ENCODE measurements at regions not wholly inside any gene's neighbourhood (a gene's known extent, or its start where the extent isn't known, plus 50 kb on each side); places are given as distances from the start of the nearest gene placed in this dataset.

DNA sequence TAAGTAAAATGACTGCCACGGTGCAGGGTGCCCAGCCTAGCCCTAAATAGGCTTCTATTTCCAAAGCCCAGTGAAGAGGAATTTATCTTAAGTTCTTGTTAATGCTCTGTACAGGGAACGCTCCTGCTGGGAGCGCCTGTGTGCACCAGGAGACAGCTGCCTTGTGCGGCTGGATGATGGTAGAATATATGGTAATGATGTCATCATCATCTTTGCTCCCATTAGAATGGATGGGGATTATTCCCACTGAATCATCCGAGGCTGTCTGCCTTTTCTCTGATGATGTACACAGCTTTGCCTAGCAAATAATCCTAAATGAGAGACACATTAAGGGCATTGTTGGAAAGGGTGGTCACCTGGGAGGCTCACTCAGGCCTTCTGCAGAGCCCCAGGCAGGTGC is 928.1 kb downstream of the CCSER2 start:
- no peak for DNase-seq

DNA sequence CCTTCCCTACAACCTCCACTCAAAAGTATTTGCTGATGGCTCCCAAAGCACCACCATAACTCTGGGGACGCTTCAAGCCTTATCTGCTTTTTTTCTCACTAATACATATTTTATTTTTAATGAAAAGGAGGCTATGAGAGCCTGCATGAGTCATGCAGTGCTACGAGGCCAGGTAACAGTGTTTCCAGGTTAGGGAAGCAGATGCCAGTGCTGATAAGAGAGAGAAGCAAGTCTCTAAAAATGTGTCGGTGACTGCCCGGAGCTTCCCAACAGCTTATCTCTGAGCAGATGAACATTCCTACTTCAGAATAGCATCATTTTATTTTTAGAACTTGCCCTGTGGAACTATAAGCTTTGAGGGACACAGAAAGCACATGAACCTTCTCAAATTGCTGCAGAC is 931.5 kb downstream of the CCSER2 start:
- no peak for DNase-seq

DNA sequence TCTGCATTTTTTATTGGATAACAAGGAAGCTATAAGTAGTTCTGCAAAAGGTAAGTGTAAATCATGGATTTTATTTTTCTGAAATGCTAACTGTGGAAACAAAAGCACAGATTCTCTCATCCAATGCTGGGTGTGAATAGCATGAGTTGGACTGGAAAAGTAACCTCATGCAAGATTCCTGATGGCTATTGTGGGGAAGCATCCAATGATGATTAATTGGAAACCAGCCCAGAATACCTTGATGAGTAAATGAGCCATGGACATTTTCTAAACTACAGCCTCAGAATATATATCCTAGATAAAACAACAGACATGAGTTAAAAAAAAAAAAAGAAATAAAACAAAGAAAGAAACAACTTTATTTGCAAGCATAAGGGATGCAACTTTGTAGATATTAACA is 934.6 kb downstream of the CCSER2 start:
- no peak for DNase-seq

DNA sequence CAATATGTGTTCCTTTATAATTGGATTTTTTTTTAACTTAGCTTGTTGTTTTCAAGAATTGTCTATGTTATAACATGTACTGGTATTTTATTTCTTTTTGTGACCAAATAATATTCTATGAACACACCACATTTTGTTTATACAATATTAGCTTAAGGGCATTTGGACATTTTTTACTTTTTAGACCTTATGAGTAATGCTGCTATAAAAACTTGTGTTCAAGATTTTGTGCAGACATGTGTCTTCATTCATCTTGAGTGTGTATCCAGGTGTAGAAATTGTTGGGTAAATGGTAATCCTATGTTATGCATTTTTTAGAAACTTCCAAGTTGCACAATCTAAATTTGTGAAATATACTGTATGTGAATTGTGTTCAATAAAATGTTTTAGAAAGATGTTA is 936.7 kb downstream of the CCSER2 start:
- DNase-seq = no peak

DNA sequence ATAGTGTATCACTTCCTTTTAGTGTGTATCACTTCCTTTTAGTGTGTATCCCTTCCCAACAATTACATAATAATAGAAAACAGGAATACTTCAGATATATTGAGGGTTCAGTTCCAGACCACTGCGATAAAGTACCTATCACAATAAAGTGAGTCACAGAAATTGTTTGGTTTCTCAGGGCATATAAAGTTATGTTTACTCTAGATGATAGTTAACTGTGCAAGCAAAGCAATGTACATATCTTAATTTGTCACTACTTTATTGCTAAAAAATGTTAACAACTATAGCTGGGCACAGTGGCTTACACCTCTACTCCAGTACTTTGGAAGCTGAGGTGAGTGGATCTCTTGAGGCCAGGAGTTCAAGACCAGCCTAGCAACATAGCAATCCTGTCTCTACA is 938.4 kb downstream of the CCSER2 start:
- no peak for DNase-seq

DNA sequence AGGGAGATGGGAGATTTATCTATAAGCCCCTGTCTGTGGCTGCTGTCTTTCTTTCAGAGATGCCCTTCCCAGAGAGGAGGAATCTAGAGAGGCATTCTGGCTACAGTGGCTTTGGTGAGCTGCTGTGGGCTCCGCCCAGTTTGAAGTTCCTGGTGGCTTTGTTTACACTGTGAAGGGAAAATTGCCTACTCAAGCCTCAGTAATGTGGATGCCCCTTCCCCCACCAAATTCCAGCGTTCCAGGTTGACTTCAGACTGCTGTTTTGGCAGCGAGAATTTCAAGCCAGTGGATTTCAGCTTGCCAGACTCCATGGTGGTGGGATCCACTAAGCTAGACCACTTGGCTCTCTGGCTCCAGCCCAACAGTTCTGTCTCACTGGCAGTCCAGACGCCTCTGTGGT is 951.6 kb downstream of the CCSER2 start:
- no peak for DNase-seq

DNA sequence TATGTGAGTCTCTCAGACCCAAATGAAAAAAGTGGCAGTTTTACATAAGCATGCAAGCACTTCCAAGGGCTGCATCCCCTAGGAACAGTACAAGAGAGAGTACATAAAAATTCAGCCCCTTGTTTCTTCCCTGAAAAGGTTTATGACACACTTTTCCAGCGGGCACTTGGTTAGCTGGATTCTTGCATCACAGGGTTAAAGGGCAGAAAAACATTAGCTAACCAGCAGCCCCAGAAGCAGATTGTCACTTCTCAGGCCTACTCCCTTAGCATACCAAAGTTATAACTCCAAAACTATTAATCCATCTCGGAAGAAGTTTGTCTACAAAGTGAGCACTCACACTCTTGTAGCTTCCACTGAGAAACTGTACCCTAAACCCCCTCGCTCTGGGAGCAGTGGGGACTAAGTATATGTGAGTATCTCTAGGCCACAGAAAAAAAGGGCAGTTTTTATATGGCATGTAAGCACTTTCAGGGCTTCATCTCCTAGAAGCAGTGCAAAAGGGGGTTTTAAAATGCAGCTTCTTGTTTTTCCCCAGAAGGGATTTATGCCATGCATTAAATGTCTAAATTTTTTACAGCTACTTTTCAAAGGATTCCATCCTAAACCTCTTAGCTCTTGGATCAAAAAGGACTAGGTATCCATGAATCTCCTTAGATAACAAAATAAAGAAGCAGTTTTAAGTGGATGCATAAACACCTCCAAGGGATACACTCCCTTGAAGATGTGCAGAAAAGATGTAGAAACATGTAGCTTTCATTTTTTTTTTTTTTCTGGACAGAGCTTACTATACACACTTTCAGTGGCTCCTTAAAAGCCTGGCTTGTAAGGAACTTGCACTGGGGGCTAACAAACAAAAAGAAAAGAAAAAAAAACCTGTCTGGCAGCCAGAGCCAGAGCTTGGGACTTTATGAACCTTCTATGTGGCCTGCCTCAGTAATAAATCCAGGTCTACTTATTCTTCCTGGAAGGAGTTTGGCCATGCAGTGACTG is 956.7 kb downstream of the CCSER2 start:
- DNase-seq = no peak

DNA sequence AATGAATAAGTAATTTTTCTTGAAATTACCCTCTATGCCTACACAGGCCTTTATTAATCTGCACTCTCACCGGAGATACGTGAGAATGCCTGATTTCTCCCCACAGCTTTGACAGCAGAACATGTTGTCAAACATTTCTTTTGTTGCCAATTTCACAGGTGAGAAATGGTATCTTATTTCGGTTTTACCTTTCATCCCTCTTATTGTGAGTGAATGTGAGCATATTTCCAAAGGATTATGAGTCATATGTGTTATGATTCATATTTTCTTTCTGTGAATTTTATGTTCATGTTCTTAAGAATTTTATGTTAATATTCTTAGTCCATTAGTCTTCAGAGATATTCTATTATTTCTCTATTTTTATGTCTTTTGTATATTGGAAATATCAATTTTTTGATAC is 965.1 kb downstream of the CCSER2 start:
- no peak for DNase-seq

DNA sequence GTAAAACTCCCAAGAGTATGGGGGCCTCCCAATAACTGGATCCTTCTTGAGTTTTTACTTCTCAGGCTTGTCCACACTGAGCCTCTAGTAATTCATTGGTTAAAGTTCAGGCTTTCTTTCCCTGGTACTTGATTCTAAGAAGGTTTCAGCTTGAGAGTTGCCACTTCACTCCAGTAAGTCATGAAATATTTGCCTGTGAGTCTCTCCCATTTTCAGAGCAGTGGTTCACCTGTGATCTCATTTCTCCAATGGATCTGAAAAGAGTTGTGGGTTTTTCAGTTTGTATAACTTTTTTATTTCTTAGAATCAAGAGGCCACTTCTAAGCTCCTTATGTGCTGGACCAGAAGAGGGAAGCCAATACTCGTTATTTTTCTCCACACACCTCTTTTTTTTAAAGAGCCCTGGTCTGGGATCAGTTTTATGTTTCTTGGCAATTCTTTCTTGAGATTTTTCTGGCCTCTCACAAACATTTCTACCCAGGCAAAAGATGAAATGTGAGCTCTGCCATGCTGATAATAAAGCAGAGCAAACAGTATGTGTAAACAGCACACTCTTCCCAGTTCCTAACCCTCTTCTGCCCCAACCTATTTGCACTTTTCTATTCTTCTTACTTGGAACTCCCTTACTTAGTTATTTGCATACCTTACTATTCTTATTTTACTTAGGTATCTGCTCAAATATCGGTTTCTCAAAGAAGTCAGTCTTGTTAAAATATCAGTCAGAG is 983.4 kb downstream of the CCSER2 start:
- no peak for DNase-seq

DNA sequence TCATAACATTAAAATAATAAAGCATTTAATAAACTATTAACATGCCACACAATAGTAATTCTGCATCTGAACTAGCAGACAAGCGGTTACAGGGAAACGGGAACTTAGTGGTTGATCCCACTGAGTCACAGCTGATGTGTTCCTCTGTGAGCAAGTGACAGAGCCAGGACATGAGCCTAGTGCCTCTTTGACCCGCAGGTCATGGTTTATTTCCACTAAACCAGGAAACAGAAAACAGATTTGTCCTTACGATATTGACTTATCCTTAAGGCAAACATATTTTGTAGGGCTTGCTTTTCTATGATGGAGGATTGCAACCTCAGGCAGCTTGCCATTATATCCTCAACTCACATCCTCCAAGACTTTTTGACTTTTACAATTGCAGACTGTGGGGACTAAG is 987.3 kb downstream of the CCSER2 start:
- no peak for DNase-seq

DNA sequence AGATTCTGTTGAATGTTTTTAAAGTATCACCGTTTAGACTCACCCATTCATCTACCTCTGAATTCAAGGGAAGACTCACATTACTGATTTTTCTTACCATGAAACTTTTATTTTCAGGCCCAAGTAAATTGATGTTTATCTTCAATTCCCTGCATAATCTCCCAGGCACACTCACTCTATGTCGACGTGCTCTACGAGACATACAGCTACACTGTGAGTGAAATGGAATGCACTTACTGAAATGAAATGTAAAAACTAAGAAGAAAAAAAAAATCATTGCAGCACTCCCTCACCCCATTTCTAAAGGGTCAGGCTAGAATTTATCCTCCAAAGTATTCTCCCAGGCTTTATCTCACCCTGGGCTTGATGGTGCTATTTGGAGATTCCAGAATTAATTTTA is 987.9 kb downstream of the CCSER2 start:
- no peak for DNase-seq

DNA sequence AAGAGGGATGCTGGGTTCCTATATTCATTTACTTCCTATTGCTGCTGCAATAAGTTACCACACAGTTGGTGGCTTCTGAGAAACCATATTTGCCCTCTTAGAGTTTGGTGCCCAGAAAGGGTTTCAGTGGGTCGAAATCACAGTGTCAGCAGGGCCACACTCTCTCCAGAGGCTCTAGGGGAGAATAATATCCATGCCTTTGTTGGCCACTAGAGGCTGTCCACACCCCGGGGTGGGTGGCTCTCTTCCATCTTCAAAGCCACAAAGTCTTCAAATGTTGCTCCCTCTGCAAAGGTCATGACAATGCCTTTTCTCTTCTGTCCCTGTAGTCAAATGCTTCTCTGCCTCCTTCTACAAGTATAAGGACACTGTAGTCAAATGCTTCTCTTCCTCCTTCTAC is 989.4 kb downstream of the CCSER2 start:
- DNase-seq = no peak

DNA sequence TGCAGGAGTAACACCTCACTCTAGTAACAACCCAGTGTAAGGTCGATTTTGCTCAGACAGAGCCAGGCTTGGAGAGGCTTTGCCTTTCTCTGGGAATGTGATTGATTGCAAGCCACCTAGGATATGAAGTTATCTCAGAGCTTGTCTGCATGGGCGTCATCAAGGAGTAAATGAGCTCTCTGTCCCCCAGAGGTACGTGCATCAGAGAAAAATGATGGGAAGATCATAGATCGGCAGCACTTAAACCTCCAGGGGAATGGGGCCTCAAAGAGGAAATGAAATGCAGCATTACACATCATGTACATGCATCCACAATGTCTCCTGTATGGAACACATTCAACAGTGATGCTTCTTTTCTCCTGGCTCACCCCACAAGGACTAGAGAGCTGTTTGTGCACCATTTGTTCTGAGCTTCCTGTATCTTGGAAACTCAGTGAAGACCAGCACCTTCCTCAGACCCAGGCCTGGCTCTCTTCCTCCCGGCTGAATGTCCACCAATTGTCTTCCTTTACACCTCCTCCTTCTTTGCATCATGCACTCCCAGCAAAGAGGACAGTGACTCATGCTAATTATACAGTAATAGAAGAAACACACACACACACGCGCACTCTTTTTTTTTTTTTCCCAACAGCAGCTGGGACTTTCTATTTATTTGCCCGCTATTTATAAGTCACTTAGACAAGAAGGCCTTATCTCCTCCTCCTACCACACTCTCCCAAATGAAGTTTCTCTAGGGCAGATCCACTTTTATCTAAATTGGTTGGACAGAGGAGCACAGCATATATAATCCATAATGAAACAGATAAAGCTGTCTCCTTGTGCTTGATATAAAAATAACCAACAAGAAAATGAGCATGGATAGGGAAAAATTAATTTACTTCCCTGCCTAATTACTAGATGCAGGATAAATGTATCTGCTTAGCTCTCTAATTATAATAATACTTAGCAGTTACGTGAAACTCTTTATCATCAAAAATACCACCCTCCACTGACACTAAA is 990.7 kb downstream of the CCSER2 start:
- DNase-seq = no peak

DNA sequence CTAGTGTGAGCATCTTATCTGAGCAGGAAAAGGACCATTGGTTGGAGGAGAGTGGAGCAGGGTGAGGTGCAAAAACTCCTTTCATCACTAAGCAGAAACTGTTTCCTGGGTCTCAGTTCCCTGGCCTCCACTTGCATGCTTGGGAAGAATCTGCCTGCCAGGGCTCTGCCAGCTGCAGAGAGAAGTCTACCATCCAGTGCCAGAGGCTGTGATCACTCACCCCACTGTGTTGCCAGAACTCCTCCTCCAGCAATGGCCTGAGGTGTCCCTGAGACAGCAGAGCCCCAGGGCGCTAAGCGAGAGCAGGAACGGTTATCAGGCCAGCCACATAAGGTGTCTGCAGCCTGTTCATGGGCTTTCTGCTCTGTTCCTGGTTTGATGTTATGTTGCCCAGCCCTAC is 991.4 kb downstream of the CCSER2 start:
- no peak for DNase-seq

DNA sequence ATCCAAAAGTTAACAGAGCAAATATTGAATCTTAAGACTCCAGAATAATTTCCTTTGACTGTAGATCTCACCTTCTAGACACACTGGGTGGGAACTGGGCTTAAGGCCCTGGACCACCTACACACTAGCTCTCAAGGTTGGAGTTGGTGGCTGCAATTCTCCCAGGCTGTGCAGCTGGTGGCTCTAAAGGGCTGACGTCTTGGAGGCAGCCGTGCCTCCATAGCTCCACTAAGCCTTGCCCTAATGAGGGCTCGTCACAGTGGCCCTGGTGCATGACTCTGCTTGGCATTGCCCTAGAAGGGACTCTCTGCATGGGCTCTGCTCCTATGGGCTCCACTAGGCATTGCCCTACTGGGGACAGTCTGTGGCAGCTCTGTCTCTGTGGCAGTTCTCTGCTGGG is 1005.2 kb downstream of the CCSER2 start:
- DNase-seq = no peak

DNA sequence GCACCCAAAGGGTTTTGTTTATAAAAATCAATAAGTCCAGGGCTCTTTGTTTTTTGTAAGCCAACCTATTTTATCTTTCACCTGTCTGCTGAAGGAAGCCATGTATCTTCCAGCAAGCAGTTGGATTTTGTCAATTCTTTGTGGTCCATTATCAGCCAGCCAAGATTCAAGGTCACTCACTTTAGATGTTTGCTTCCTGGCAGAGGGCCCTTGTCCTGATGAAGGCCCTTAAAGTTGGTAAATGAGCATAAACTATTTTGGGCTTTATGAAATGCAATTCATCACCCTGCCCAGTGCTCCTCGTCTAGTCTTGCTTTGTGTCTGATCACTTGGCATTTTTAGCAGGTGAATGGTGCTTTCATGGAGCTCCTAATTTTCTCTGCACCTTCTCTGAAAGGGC is 1004.2 kb downstream of the GRID1 start:
- no peak for DNase-seq

DNA sequence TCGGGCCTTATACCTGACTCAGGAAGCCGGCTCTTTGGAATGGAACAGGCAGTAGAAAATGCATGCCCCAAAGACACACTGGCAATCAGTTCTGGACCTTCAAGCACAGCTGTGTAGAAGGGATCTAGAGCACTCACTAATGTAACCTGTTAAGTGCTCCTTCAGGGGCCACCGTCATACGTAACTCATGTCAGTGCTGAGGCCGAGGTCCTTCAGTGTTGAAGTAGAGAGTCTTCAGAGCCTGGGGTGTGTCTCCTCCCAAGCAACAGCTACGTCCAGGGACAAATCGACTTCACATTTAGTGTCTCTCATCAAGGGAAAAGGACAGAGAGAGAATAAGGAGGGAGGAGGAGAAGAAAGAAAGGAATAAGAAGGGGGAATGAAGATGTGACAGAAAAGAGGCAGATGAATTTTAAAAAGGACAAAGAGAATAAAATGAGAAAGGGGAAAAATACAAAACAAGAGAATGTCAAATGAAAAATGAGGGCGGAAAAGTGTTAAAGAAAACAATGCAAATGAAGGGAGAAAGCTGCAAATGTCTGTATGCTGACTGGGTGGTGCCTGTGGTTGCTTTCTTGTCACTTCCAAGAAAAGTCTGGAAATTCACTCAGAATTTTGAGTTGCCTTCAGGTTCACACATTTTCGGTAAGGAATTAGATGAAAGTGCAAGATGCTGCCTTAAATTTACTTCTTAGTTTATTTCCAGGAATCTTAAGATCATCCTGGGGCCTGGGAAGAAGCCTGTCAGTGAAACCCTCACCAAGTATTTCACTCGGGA is 989.4 kb downstream of the GRID1 start:
- no peak for DNase-seq

DNA sequence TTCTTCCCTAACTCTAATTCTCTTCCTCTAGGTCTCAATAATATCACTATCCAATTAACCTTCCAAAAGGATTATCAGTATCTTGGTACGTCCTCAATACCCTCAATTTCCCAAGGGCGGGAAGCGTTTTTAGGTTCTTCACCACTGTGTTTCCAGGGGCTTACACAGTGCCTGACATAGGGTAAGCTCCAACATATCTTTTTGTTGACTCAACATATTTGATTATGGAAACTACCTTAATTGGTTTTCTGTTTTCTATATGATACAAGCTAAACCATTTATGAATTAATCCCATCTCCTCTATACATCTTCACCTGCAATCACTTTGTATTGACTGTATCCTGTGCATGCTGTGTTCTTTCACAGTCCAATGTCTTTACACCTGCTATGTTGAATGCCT is 987.3 kb downstream of the GRID1 start:
- no peak for DNase-seq

DNA sequence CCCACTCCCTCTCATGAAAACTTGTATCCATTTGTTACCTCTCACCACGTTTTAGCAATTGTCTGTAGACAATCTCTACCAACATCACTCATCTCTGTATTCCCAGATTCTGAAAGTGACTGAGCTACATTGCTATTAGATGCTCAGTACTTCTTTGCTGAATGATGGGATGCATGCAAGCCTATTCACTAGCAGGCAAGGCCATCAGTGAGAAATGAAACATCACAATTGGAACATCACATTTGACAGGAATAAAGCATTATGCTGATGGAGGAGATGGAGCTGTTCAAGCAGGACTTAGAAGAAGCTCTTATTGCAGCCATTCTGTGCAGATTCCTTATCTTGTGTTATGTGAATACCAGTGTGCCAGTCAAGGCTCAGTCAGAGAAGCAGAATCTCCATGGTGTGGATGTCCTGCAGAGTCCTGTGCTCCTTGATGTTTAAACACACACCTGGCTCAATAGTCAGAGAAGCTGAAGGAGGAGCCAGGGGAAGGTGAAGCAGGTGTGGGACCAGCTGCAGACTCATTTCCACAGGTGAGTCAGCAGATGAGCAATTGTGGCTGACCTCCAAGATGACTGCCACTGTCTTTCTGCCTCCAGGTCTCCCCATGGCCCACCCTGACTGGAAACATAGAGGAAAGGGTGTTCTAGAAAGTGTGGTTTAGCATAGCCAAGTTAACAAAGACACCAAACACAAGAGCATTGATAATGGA is 965.5 kb downstream of the GRID1 start:
- DNase-seq = no peak

DNA sequence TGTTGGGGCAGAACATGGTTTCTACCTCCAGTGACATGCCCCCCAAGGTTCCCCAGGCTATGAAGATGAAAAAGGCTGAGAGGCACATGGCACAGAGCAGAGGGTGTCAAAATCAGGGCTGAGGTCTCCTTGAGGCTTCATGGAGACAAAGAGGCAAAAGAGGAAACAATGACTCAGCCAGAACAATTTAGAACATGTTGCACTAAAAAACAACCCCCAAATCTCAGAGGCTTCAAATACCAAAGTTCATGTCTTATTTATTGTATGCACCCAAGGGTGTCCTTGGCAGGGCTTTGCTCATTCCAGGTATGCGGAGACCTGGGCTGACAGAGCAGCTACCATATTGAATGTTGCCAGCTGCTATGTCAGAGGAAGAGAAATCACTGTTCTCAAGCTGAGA is 964.1 kb downstream of the GRID1 start:
- no peak for DNase-seq

DNA sequence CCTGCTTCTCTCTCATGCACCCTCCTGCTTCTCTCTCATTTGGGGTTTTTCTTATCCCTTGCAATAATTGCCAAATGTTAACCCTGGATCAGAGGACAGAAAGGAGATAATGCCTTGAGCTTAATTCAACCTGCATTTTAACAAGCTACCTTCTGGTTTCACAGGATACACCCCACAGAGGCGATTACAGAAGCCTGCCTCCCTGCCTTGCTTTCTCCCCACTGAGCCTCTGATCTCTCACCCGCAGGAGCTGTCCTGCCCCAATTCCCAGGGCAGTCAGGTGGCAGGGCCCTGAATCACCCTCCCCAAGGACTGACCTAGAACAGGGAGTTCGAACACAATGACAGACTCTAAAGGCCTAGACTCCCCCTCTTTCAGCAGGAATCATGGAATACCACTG is 959.5 kb downstream of the GRID1 start:
- DNase-seq = no peak

DNA sequence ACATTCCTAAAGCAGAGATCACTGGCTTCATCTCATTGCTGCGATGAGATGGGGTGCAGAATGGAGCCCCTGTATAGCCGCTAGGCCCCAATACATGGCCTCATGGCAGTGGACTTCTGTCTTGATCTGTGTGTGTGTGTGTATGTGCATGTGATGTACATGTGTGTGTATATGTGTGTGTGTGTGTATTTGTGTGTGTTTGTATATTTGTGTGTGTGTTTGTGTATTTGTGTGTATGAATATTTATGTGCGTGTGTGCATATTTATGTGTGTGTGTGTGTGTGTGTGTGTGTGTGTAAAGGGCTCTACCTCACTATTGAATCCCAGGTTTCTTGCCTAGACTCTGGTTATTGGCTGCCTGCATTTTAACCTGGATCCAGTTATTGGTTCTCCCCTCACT is 958.2 kb downstream of the GRID1 start:
- no peak for DNase-seq

Measured in activated CD4-positive, alpha-beta T cell treated with anti-CD3 and anti-CD28 coated beads, Interleukin-2, Interleukin-6, amounts not matched to agents 100 ng/mL and 50 ng/mL, durations not matched to agents 16 hours and 8 hours (primary cell).